ENCODE measurements at regions not wholly inside any gene's neighbourhood (a gene's known extent, or its start where the extent isn't known, plus 50 kb on each side); places are given as distances from the start of the nearest gene placed in this dataset.

GRCh38 chr4:124955476-124955875 lies 242.9 kb upstream of the ANKRD50 start:
- 59 to 64% methylated on average over 2 of the region's 2 CpGs for WGBS, 2 donors
- TF ChIP-seq CTCF (IDR thresholded peaks at IDR 0.05) (no peak), POLR2A (IDR thresholded peaks at IDR 0.05) (no peak)
- intact Hi-C loops (cut with DNase I; ENCODE audit: low total_unique reads), result no loop called here
- no peaks in the 10 kb centered on the region for H3K27me3 ChIP-seq
- H3K4me3 ChIP-seq, result no peak overlapping the region
- no peak for DNase-seq
- H3K36me3 ChIP-seq (ENCODE audit: low read depth, missing control alignments), result no peaks in the 10 kb centered on the region
- H3K9me3 ChIP-seq, result no peaks in the 10 kb centered on the region
- H3K4me1 ChIP-seq, result no peaks in the 10 kb centered on the region
- no peak overlapping the region for H3K27ac ChIP-seq

GRCh38 chr4:124954046-124954445 lies 241.5 kb upstream of the ANKRD50 start:
- H3K36me3 ChIP-seq (ENCODE audit: low read depth, missing control alignments), result no peaks in the 10 kb centered on the region
- WGBS, 2 donors, result 93 to 100% methylated on average over 1 of the region's 1 CpG
- no peaks in the 10 kb centered on the region for H3K4me1 ChIP-seq
- no peak for DNase-seq
- no peak overlapping the region for H3K27ac ChIP-seq
- intact Hi-C loops (cut with DNase I; ENCODE audit: low total_unique reads), result no loop called here
- H3K27me3 ChIP-seq, result no peaks in the 10 kb centered on the region
- no peaks in the 10 kb centered on the region for H3K9me3 ChIP-seq
- no peak overlapping the region for H3K4me3 ChIP-seq
- TF ChIP-seq POLR2A (IDR thresholded peaks at IDR 0.05) (no peak), CTCF (IDR thresholded peaks at IDR 0.05) (no peak)

- Histone ChIP-seq H3K27me3 (no peaks in the 10 kb centered on the region), H3K9me3 (no peaks in the 10 kb centered on the region), H3K4me1 (no peaks in the 10 kb centered on the region), H3K4me3 (no peak overlapping the region), H3K27ac (no peak overlapping the region), H3K36me3 (ENCODE audit: low read depth, missing control alignments) (no peaks in the 10 kb centered on the region)
- no peak for DNase-seq
- intact Hi-C loops (cut with DNase I; ENCODE audit: low total_unique reads), result no loop called here
- WGBS, 2 donors, result 74 to 84% methylated on average over 4 of the region's 4 CpGs
- TF ChIP-seq CTCF (IDR thresholded peaks at IDR 0.05) (no peak), POLR2A (IDR thresholded peaks at IDR 0.05) (no peak)
Observed at GRCh38 chr4:124953486-124953885, 241.0 kb upstream of the ANKRD50 start.

- H3K4me3 ChIP-seq, result no peak overlapping the region
- DNase-seq, result no peak
- no peaks in the 10 kb centered on the region for H3K4me1 ChIP-seq
- no peaks in the 10 kb centered on the region for H3K9me3 ChIP-seq
- TF ChIP-seq POLR2A (IDR thresholded peaks at IDR 0.05), result no peak
- TF ChIP-seq CTCF (IDR thresholded peaks at IDR 0.05), result no peak
- H3K36me3 ChIP-seq (ENCODE audit: low read depth, missing control alignments), result no peaks in the 10 kb centered on the region
- H3K27me3 ChIP-seq, result no peaks in the 10 kb centered on the region
- intact Hi-C loops (cut with DNase I; ENCODE audit: low total_unique reads), result no loop called here
- H3K27ac ChIP-seq, result no peak overlapping the region
Observed at GRCh38 chr4:124953061-124953460, 240.5 kb upstream of the ANKRD50 start.

- TF ChIP-seq POLR2A (IDR thresholded peaks at IDR 0.05), result no peak
- no peak for TF ChIP-seq CTCF (IDR thresholded peaks at IDR 0.05)
- no peak for DNase-seq
- Histone ChIP-seq H3K27ac (no peak overlapping the region), H3K27me3 (no peaks in the 10 kb centered on the region), H3K9me3 (no peaks in the 10 kb centered on the region), H3K4me3 (no peak overlapping the region), H3K36me3 (ENCODE audit: low read depth, missing control alignments) (no peaks in the 10 kb centered on the region), H3K4me1 (no peaks in the 10 kb centered on the region)
- intact Hi-C loops (cut with DNase I; ENCODE audit: low total_unique reads), result no loop called here
Observed at GRCh38 chr4:124952601-124953000, 240.1 kb upstream of the ANKRD50 start.

Data from testis (tissue), 2 donors.